Nephron (organoid): ENCODE measurements at regions not wholly inside any gene's neighbourhood (a gene's known extent, or its start where the extent isn't known, plus 50 kb on each side); places are given as distances from the start of the nearest gene placed in this dataset.
A peak's percentile ranks its signal among the peaks of the same experiment; 100 is the strongest.

Experiments
- H3K27ac Mint-ChIP-seq, 3 experiments: 2 replicates each; pipeline ENCODE4 v1.8.0; 2020; ENCODE audit warnings: mixed read lengths in 3 of 3, mild to moderate bottlenecking in 2 of 3, moderate library complexity in 1 of 3
- H3K27me3 Mint-ChIP-seq: 2 replicates; pipeline ENCODE4 v1.8.0; 2021; ENCODE audit warnings: low read depth, mild to moderate bottlenecking, moderate library complexity, mixed read lengths
- H3K36me3 Mint-ChIP-seq: 2 replicates; pipeline ENCODE4 v1.8.0; 2020; ENCODE audit warnings: low read depth, mixed read lengths
- H3K4me1 Mint-ChIP-seq: 2 replicates; pipeline ENCODE4 v1.8.0; 2020; ENCODE audit warnings: mixed read lengths
- H3K4me3 Mint-ChIP-seq, 3 experiments: 2 replicates each; pipeline ENCODE4 v1.8.0; 2020; ENCODE audit warnings: mild to moderate bottlenecking in 3 of 3, mixed read lengths in 3 of 3, moderate library complexity in 2 of 3
- H3K9me3 Mint-ChIP-seq: 2 replicates; pipeline ENCODE4 v1.8.0; 2020; ENCODE audit warnings: mixed read lengths
- CTCF ChIP-seq, 3 experiments: fragments of 200-600 bp; sonication (generic); IDR thresholded peaks; one replicate each; pipeline ENCODE4 v1.5.0; 2021; ENCODE audit warnings: antibody characterized with exemption in 3 of 3; ENCODE audit not compliant: unreplicated experiment in 3 of 3

- H3K9me3 Mint-ChIP-seq, result peaks cover 10% of the 10 kb centered on the region
- no peaks in the 10 kb centered on the region for H3K27me3 Mint-ChIP-seq
- H3K4me3 Mint-ChIP-seq, result no peak overlapping the region
- no peak overlapping the region for H3K27ac Mint-ChIP-seq
- TF ChIP-seq CTCF (IDR thresholded peaks at IDR 0.05; ENCODE audit: unreplicated experiment in 3 of 3), result no peak
- H3K36me3 Mint-ChIP-seq, result peaks cover 7% of the 10 kb centered on the region
- H3K4me1 Mint-ChIP-seq, result peaks cover 8% of the 10 kb centered on the region
Observed at GRCh38 chr5:126184474-126184873, 238.7 kb upstream of the GRAMD2B start.

GRCh38 chr5:126186210-126186609 lies 237.0 kb upstream of the GRAMD2B start:
- no peaks in the 10 kb centered on the region for H3K27me3 Mint-ChIP-seq
- no peak for TF ChIP-seq CTCF (IDR thresholded peaks at IDR 0.05; ENCODE audit: unreplicated experiment in 3 of 3)
- peaks cover 7% of the 10 kb centered on the region for H3K36me3 Mint-ChIP-seq
- peaks cover 10% of the 10 kb centered on the region for H3K9me3 Mint-ChIP-seq
- H3K4me3 Mint-ChIP-seq, result no peak overlapping the region
- peaks cover 18% of the 10 kb centered on the region for H3K4me1 Mint-ChIP-seq
- no peak overlapping the region for H3K27ac Mint-ChIP-seq

GRCh38 chr5:126188804-126189203 lies 234.4 kb upstream of the GRAMD2B start:
- peaks cover 7% of the 10 kb centered on the region for H3K36me3 Mint-ChIP-seq
- peaks cover 18% of the 10 kb centered on the region for H3K4me1 Mint-ChIP-seq
- H3K4me3 Mint-ChIP-seq, result no peak overlapping the region
- H3K9me3 Mint-ChIP-seq, result peaks cover 7% of the 10 kb centered on the region
- no peak for TF ChIP-seq CTCF (IDR thresholded peaks at IDR 0.05; ENCODE audit: unreplicated experiment in 3 of 3)
- H3K27ac Mint-ChIP-seq, result peak overlapping the region in 1 of 3 experiments; percentile 4
- no peaks in the 10 kb centered on the region for H3K27me3 Mint-ChIP-seq

- peaks cover 7% of the 10 kb centered on the region for H3K9me3 Mint-ChIP-seq
- H3K4me3 Mint-ChIP-seq, result no peak overlapping the region
- peak overlapping the region in 1 of 3 experiments; percentile 4 for H3K27ac Mint-ChIP-seq
- H3K27me3 Mint-ChIP-seq, result no peaks in the 10 kb centered on the region
- H3K36me3 Mint-ChIP-seq, result peaks cover 7% of the 10 kb centered on the region
- no peak for TF ChIP-seq CTCF (IDR thresholded peaks at IDR 0.05; ENCODE audit: unreplicated experiment in 3 of 3)
- H3K4me1 Mint-ChIP-seq, result peaks cover 18% of the 10 kb centered on the region
Observed at GRCh38 chr5:126189231-126189630, 234.0 kb upstream of the GRAMD2B start.

- Mint-ChIP-seq H3K27ac (peak overlapping the region in 1 of 3 experiments; percentile 4), H3K36me3 (peaks cover 7% of the 10 kb centered on the region), H3K4me1 (peaks cover 18% of the 10 kb centered on the region), H3K4me3 (no peak overlapping the region), H3K27me3 (no peaks in the 10 kb centered on the region), H3K9me3 (peaks cover 7% of the 10 kb centered on the region)
- no peak for TF ChIP-seq CTCF (IDR thresholded peaks at IDR 0.05; ENCODE audit: unreplicated experiment in 3 of 3)
Observed at GRCh38 chr5:126189862-126190261, 233.3 kb upstream of the GRAMD2B start.

- no peak for TF ChIP-seq CTCF (IDR thresholded peaks at IDR 0.05; ENCODE audit: unreplicated experiment in 3 of 3)
- Mint-ChIP-seq H3K9me3 (peaks cover 2% of the 10 kb centered on the region), H3K4me1 (peaks cover 24% of the 10 kb centered on the region), H3K36me3 (no peaks in the 10 kb centered on the region), H3K27ac (no peak overlapping the region), H3K27me3 (no peaks in the 10 kb centered on the region), H3K4me3 (no peak overlapping the region)
Observed at GRCh38 chr5:126192226-126192625, 231.0 kb upstream of the GRAMD2B start.
